EH (cell line): ENCODE measurements at regions not wholly inside any gene's neighbourhood (a gene's known extent, or its start where the extent isn't known, plus 50 kb on each side); places are given as distances from the start of the nearest gene placed in this dataset.
"Not testable (repeated sequence)": the region's sequence is repeated elsewhere in the genome, so short reads cannot be mapped to it uniquely, and the experiment has no call there.

Experiments
- DNase-seq: peaks from one replicate; pipeline ENCODE4 v3.0.0-alpha.2; 2015; ENCODE audit warnings: low read depth

DNA sequence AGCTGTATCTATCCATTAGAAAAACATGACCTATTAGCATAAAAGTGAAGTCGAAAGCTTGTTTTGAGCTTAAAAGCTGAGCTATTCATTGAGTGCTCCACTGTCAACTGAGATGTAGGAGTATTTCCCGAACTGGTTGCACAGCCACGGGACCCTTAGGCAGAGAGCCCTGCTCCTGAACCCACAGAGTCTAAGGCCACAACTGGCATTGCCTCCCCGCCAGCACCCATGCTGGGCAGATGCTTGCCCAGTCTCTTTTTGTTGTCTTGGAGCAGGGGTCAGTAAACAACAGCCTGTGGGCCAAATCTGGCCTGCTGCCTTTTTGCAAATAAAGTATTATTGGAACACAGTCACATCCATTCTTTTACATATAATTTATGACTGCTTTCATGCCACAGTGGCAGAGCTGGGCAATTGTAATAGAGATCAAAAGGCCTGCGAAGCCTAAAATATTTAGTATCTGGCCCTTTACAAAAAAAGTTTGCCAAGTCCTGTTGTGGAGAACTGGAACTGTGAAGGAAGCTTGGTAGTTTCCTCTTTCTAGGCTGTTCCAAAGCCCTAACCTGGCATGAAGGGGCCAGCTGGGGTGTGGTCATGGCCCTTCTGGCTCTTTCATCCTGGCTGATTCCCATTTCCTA is 58.4 kb upstream of the WAPL start:
- no peak for DNase-seq

DNA sequence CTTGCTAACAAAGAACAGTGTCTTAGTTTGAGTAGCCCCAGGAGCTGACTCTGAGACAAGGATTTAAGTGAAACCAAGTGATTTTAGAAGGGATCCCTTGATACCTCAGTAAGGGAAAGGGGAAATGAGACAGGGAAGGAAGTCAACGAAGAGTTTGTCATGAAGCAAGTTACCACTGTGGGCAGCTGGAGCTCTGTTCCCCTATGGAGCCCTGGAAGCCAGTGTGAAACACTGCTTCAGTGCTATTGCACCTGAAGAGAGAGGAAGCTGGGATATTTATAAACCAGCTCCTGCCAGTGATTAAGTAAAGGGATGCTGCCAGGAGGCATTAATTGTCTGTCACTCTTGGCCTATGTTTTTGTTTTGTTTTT is 58.9 kb upstream of the WAPL start:
- DNase-seq = no peak

DNA sequence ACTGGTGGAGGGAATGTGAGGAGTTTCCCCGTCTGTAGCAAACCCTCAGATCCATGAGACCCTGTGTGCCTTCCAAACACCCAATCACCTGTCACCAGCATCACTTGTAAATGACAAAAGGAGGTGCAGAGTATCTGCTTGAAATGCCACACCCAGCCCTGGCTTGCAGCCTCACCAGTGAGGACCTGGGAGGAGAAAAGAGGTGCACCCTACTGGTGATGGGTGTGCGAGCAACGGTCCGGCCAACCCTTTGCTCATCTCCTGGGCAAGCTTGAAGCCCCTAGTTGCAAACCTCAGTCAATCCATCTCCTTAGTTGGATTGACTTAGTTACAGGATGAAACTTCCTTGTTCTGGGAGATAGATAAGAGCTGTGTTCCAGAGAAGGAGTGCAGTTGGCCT is 62.4 kb upstream of the WAPL start:
- no peak for DNase-seq

GRCh38 chr10:86585037-86585929 is 63.7 kb upstream of the WAPL start:
- peak; percentile 76 for DNase-seq

DNA sequence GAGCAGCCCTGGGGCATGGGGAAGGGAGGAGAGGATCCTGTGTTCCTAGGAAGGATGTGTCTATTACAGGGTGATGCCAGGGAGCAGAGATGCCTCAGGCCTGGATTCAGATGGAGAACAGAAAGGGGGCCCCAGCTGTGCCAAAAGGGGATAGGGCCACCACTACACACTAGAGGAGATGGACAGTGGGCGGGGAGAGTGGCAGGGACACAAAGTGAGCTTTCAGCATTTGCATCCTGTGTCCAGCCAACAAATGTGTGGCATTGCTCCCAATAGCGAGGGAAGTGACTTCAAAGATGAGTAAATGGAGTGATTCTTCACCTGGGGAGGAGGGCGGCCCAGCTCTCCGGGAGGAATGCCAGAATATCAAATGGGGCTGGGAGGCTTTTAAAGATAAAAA is 64.9 kb upstream of the WAPL start:
- no peak for DNase-seq

GRCh38 chr10:86588781-86589180 is 65.6 kb upstream of the OPN4 start:
- DNase-seq = not testable (repeated sequence)

DNA sequence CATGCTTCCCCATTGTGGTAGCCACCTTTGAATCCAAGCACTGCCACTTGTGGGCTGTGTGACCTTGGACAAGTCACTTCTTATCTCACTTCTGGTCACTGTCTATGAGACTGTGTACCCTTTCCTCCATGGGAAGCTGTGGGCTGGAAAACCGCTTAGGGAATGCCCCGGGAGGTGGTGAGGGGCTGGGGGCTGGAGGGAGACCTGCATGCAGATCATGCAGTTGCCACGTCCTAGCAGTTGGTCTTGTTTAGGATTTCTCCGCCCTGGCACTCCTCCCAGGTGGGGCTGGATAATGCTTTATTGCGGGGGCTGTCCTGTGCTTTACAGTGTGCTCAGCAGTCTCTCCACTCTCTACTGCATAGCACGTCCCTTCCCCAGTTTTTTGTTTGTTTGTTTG is 62.9 kb upstream of the OPN4 start:
- DNase-seq = no peak

DNA sequence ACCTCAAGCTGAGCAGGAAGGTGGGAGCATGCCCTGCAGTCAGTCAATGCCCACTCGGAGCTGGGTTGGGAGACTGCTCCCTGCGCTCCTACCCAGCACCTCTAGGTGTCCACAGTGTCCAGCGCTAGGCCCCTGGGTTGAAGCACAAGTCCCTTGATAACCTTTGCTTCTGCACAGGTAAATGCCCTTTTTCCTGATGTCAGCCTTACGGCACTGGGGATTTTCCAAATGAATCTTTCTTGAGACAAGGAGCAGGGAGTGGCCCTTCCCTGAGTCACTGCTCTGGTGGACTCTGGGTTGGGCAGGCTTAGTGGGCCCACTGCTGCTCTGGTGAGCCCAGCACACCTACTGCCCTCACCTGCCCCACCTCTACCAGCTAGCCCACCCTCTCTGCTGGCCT is 61.9 kb upstream of the OPN4 start:
- no peak for DNase-seq

DNA sequence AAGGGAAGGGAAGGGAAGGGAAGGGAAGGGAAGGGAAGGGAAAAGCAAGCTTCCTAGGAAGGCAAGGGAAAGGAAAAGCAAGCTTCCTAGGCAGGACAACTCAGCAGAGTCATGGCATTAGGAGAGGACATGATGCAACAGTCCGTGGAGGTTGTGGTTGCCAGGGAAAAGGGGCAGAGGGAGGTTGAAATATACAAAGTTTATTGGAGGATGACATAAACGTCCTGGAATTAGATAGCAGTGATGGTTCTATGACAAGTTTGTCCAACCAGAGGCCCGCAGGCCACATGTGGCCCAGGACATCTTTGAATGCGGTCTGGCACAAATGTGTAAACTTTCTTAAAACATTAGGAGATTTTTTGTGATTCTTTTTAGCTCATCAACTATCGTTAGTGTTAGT is 59.8 kb upstream of the OPN4 start:
- DNase-seq = peak; percentile 97

DNA sequence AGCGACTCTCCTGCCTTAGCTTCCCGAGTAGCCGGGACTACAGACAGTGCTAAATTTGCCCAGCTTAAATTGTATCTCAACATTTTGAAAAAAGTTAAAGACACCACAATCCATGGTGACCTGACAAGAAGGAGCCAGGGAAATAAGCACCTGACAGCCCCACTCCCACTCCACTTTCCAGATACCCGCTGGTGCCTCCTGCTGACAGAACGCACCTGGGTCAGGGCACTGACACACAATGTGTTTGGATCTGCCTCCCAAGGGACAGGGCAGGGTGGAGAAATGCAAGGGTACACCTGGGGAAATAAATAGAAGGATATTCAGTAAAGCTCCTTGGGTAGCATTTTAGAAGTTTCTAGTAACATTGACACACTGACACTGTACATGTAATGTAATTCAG is 58.9 kb upstream of the OPN4 start:
- DNase-seq = no peak

- DNase-seq = peak; percentile 60
Observed at GRCh38 chr10:86596266-86596665, 58.1 kb upstream of the OPN4 start.

DNA sequence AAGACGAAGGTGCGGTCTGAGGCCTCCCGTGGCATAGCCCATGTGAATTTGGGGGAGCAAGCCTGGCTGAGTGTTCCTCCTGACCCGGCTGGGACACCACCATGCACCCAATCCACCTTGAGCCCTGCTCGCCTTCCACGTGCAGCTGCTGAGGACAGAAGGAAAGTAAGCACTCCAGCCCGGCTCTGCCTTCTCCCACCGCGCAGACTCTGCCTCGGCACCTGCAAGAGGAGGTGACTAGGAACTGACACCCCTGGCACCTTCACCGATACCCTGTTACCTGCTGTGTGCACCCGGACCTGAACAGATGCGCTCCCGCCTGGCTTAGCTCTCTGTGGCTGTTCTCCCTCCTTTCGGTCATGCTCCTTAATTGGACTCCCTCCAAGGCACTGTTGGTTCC is 57.0 kb upstream of the OPN4 start:
- DNase-seq = no peak

GRCh38 chr10:86598151-86598550 is 56.2 kb upstream of the OPN4 start:
- DNase-seq = peak; percentile 10

DNA sequence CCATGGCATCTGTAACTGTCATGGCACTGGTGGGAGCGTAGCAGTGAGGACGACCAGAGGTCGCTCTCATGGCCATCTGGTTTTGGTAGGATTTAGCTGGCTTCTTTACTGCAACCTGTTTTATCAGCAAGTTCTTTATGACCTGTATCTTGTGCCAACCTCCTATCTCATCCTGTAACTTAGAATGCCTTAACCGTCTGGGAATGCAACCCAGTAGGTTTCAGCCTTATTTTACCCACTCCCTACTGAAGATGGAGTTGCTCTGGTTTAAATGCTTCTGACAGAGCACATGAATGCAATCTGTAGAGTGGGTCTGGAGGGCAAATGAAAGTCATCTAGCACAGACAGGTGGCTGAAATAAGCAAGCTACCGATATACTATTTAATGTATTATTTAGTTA is 55.3 kb upstream of the OPN4 start:
- DNase-seq = no peak

DNA sequence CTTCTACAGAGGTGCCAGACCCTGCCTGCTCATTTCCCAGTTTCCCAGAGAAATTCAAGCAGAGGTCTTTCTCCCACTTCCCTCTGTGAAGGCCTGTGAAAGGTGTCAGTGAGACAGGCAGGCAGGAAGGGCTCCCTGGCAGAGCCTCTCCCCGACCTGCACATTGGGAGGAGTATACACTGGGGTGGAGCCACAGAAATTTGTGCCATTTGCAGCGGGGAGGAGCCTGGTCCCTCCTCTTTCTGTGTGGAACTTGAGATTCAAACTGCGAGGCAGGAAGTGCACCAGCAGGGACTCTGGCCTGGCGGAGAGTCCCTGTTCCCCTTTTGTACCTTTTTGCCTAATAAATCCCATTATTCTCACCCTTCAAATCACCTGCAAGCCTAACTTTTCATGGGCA is 54.6 kb upstream of the OPN4 start:
- no peak for DNase-seq

DNA sequence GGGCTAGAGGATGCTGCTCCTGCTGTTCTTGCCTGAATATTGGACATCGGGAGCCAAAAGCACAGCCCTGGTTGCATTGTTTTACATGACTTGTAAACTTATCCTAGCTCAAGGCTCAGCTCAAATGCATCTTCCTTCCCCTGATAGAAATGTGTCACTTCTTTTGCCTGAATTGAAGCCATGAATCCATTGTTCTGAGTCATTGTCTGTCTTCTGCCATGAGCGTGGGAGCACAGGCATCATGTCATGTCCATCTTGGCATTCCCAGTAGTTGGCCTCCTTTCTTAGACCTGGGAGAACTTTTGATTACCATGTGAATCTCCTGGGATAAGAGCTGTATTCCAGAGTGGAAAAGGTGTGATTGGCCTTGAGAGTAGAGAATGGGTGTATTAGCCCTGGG is 54.1 kb upstream of the OPN4 start:
- peak; percentile 57 for DNase-seq

DNA sequence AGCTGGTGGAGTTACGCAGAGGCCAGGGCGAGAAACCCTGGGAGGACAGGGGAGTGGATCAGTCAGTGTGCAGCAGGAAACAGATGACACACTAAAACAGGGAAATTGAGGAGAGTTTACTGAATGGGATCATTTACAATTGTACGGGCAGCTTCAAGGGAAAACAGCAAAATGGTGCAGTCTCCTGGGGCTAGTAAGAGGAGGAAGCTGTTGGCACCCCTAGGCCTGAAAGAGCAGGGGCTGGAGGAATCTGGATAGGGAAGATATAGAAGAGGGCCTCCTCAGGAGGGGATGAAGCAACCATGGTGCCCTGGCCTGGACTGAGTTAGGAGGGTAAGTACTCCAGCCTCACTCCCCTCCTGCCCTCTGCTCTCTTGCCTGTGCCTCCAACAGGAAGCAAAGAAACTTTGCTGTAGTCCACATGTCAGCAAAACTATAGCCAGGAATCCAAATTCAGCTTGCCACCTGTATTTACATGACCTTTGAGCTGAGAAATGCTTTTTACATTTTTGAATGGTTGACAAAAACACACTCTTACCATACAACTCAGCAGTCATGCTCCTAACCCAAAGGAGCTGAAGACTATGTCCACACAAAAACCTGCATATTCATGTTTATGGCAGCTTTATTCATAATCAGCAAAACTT is 52.3 kb upstream of the OPN4 start:
- DNase-seq = no peak

- no peak for DNase-seq
Observed at GRCh38 chr10:86603256-86603655, 51.1 kb upstream of the OPN4 start.
